Heart right ventricle (tissue), 16 donors: ENCODE measurements at regions not wholly inside any gene's neighbourhood (a gene's known extent, or its start where the extent isn't known, plus 50 kb on each side); places are given as distances from the start of the nearest gene placed in this dataset.

Experiments used
- ATAC-seq, 8 donors: fragments of 200-7000 bp; cut with Tn5 transposase; one replicate each; pipeline ENCODE4 v1.9.1; 2020; ENCODE audit warnings: mild to moderate bottlenecking in 8 of 8, moderate library complexity in 8 of 8, moderate number of reproducible peaks in 1 of 8
- DNase-seq, 2 donors: peaks; one replicate each; pipeline ENCODE4 v3.0.0-alpha.2; 2020
- H3K27ac ChIP-seq, 10 donors: fragments of 200-600 bp; sonication (generic) in 2 of 10; one replicate each; pipeline versions ENCODE4 v1.5.0 to v1.8.0; 2020 to 2022; ENCODE audit warnings: mild to moderate bottlenecking in 3 of 10
- H3K27me3 ChIP-seq, 7 donors: fragments of 200-600 bp; one replicate each; pipeline ENCODE4 v1.8.0; 2021 to 2022; ENCODE audit warnings: mild to moderate bottlenecking in 2 of 7
- H3K36me3 ChIP-seq, 9 donors: fragments of 200-600 bp; sonication (generic) in 1 of 9; one replicate each; pipeline versions ENCODE4 v1.5.0 to v1.8.0; 2020 to 2022; ENCODE audit warnings: mild to moderate bottlenecking in 2 of 9
- H3K4me1 ChIP-seq, 9 donors: fragments of 200-600 bp; sonication (generic) in 1 of 9; one replicate each; pipeline versions ENCODE4 v1.5.0 to v1.8.0; 2020 to 2022; ENCODE audit warnings: mild to moderate bottlenecking in 4 of 9
- H3K4me3 ChIP-seq, 10 donors: fragments of 200-600 bp; sonication (generic) in 2 of 10; one replicate each; pipeline versions ENCODE4 v1.5.0 to v1.8.0; 2020 to 2022; ENCODE audit warnings: mild to moderate bottlenecking in 7 of 10, moderate library complexity in 2 of 10
- H3K9me3 ChIP-seq, 11 donors: fragments of 200-600 bp in 10 of 11; sonication (generic) in 2 of 11; one replicate each; pipeline versions ENCODE4 v1.5.0 to v1.8.0; 2013 to 2022; ENCODE audit warnings: mild to moderate bottlenecking in 2 of 11, control low read depth in 1 of 11, moderate library complexity in 1 of 11
- WGBS, 2 donors: extraction: QIAGEN DNeasy Blood & Tissue Kit; methylation state at CpG; one replicate each; pipeline ENCODE4 v1.1.7; 2013; ENCODE audit warnings: inconsistent platforms in 1 of 2; 5-methylcytosine and 5-hydroxymethylcytosine counted together
- intact Hi-C, 10 donors: fragments of 100-400 bp; cut with DNase I; formaldehyde crosslinking; loops; one replicate each; pipeline versions ENCODE4 v1.11.1 to v1.14.2; 2022
- TF ChIP-seq, protein P1 (sequence below), 9 donors: fragments of 200-600 bp; sonication (generic) in 2 of 9; IDR thresholded peaks; one replicate each; pipeline versions ENCODE4 v1.5.0 to v1.8.0; 2021 to 2022; ENCODE audit warnings: antibody characterized with exemption in 9 of 9, mild to moderate bottlenecking in 5 of 9, moderate library complexity in 1 of 9
- donor health status: Arrhythmogenic right ventricular cardiomyopathy.
- donor health status: ischemic (EF 13 %, LVEDD 7.1; RV severe dilation, severe dysfunction).
- donor health status: healthy with polysubstance abuse.
- donor health status: DM: no; HTN: yes; CAD: no.
- donor health status: DM: no; HTN: no; CAD: no.
- donor health status: ischemic (EF 25% LVEDD 6.9; RV normal size, moderate dysfunction).
- donor health status: ischemic (EF 25% LVEDD 5.7; RV mildly dilated, moderate dysfunction).
- donor health status: healthy.
- donor health status: DM: yes; HTN: yes; CAD: no.
- donor health status: Ischemic cardiomyopathy.
- donor health status: ischemic (EF 35%, LVEDD 5.7; RV mildly dilated, moderate dysfunction).
- donor health status: nonischemic (EF 11% LVEDD 7.7; RV severe dilation, severe dysfunction).
- donor health status: DM: yes; HTN: yes; CAD: no.
- donor health status: PGD.
- donor health status: ischemic (EF 29% LVEDD 5.4; RV normal size, mild dysfunction).
- donor health status: nonischemic (EF 23%, LVEDD 6.1; RV moderate dilation, normal function).

DNA sequence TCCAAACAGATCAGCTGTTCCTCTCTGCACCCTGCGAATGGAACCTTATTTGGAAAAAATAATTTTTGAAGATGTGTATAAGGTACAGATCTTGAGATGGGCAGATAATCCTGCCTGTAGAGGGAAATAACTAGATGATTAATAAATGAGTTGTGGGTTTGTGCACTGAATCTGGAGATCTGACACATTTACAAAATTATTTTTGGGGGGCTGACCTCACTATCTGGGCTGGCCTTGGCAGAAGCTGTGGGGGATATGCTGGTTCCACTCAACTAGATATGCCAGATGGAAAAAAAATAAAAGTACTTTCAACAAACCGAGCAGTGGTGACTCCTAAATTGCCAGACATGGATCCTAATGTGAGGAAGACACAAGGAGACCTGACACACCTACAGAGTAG, 552.2 kb upstream of the AMELY start:
- H3K9me3 ChIP-seq = no peaks in the 10 kb centered on the region
- H3K27me3 ChIP-seq = no peaks in the 10 kb centered on the region
- no peaks in the 10 kb centered on the region for H3K36me3 ChIP-seq
- DNase-seq = no peak
- TF ChIP-seq, protein P1, sequence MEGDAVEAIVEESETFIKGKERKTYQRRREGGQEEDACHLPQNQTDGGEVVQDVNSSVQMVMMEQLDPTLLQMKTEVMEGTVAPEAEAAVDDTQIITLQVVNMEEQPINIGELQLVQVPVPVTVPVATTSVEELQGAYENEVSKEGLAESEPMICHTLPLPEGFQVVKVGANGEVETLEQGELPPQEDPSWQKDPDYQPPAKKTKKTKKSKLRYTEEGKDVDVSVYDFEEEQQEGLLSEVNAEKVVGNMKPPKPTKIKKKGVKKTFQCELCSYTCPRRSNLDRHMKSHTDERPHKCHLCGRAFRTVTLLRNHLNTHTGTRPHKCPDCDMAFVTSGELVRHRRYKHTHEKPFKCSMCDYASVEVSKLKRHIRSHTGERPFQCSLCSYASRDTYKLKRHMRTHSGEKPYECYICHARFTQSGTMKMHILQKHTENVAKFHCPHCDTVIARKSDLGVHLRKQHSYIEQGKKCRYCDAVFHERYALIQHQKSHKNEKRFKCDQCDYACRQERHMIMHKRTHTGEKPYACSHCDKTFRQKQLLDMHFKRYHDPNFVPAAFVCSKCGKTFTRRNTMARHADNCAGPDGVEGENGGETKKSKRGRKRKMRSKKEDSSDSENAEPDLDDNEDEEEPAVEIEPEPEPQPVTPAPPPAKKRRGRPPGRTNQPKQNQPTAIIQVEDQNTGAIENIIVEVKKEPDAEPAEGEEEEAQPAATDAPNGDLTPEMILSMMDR (IDR thresholded peaks at IDR 0.05) = no peak
- WGBS, 2 donors = 87 to 100% methylated on average over 1 to 2 of the region's 2 CpGs
- no peaks in the 10 kb centered on the region for H3K4me1 ChIP-seq
- intact Hi-C loops = no loop called here
- no peak overlapping the region for H3K27ac ChIP-seq
- no peak overlapping the region for H3K4me3 ChIP-seq
- ATAC-seq = no peak

DNA sequence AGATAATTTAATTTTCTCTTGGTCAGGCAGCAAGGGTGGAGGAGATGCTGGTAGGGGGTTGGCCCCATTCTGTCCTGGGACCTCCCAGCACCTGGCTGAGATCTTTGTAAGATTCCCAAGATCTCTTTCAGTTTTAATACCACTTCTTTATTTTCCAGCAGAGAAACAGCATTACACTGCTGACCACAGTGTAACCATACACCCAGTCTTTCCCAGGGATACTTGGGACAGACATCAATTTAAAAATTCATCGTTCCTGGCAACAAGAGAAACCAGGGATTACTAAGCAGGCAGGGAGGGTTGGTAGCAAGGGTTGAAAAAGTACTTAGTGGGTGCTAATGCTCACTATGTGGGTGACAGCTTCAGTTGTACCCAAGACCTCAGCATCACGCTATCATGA, 551.6 kb upstream of the AMELY start:
- Histone ChIP-seq H3K27ac (no peak overlapping the region), H3K4me3 (no peak overlapping the region), H3K36me3 (no peaks in the 10 kb centered on the region), H3K27me3 (no peaks in the 10 kb centered on the region), H3K9me3 (no peaks in the 10 kb centered on the region), H3K4me1 (no peaks in the 10 kb centered on the region)
- WGBS, 2 donors = 75 to 77% methylated on average over 2 of the region's 2 CpGs
- no peak for ATAC-seq
- no peak for DNase-seq
- intact Hi-C loops = no loop called here
- TF ChIP-seq, protein P1 (IDR thresholded peaks at IDR 0.05) = no peak

GRCh38 chrY:7462657-7463056, 551.1 kb upstream of the AMELY start:
- Histone ChIP-seq H3K27me3 (no peaks in the 10 kb centered on the region), H3K36me3 (no peaks in the 10 kb centered on the region), H3K27ac (no peak overlapping the region), H3K4me3 (no peak overlapping the region), H3K4me1 (no peaks in the 10 kb centered on the region), H3K9me3 (no peaks in the 10 kb centered on the region)
- DNase-seq = no peak
- intact Hi-C loops = no loop called here
- TF ChIP-seq, protein P1 (IDR thresholded peaks at IDR 0.05) = no peak
- WGBS, 2 donors = 34 to 40% methylated on average over 2 of the region's 2 CpGs
- no peak for ATAC-seq

GRCh38 chrY:7461873-7462525, 550.4 kb upstream of the AMELY start:
- Histone ChIP-seq H3K27me3 (no peaks in the 10 kb centered on the region), H3K4me1 (no peaks in the 10 kb centered on the region), H3K27ac (no peak overlapping the region), H3K9me3 (no peaks in the 10 kb centered on the region), H3K36me3 (no peaks in the 10 kb centered on the region), H3K4me3 (no peak overlapping the region)
- 71 to 72% methylated on average over 6 of the region's 6 CpGs for whole genome bisulfite sequencing, 2 donors
- intact Hi-C loops = no loop called here
- TF ChIP-seq, protein P1 (IDR thresholded peaks at IDR 0.05) = no peak
- no peak for ATAC-seq
- DNase-seq = no peak
